Umbilical cord (tissue), 1 donor: ENCODE measurements at regions not wholly inside any gene's neighbourhood (a gene's known extent, or its start where the extent isn't known, plus 50 kb on each side); places are given as distances from the start of the nearest gene placed in this dataset.
A peak's percentile ranks its signal among the peaks of the same experiment; 100 is the strongest.

Experiments used
- DNase-seq: peaks from one replicate; pipeline ENCODE4 v3.0.0-alpha.2; 2015; ENCODE audit warnings: low spot score

DNA sequence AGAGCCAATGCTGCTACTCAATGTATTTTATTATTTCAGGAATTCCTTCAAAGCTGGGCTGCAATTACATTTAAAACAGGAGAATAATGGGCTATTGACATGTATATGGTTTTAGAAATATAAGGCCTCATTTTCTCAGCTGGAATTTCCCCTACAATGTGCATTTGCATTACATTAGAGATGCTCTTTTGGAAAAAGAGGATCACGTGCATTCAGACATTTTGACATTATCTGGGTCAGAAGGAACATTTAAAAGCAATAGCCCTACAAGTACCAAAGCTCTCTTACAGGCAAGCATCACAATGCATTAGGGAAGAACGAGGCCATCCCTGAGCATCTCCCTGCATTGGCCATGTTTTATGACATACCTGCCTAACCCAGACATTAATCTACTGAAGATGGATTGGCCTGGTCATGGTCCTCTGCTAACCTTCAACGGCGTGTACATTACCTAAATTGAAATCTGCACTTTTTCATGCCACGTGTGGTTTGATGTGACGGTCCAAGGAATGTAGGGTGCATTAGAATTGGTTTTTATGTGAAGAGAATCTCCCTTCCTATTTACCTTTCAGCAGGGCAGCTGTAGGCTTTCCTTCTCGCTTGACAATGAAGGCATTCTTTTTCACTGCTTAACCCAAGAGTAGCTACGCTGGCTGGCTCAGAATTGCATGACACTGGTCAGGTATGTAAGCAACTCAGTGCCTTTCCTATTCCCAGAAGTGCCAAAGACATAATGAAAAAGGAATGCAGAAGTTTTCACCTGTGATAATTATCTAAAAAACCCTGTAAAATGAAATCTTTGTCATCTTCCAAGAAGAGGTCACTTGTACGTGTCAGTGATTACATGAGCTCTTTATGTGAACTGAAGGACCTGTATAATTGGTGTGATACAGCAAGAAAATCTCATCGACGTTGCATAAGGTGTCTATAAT lies 212.3 kb upstream of the MPDZ start:
- no peak for DNase-seq

DNA sequence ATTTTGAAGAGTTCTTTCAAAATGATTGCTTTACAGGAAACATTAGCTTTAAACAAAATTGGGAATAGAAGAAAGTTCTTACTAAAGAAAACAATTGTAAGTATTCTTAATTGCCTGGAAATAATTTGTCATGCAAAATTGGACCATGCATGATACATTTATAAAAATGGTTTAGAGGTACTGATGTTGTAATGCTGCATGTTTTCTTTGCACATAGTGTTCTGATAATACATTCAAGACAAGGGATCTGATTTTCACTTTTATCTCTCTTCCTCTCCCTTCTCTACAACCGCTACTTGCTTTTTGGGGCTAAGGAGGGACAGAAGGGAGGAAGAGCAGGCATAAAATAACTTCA lies 211.6 kb upstream of the MPDZ start:
- no peak for DNase-seq

DNA sequence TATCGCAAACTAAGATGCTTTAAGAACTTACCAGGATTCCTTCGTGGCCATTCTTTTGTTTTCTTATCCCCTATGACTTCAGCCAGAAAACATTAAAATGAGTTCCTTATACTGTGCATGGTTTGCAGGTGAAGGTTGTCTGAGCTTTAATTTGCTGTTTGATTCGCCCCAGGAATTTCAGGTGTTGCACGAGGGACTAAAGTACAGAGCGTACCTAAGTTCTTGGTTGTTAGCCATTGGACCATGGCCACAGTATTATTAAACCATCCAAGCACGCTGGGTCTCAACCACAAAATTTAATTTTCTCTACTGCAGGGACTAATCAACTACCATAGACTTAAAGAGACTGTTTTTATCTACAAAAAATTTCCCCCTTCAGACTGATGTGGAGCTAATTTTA lies 208.4 kb upstream of the MPDZ start:
- no peak for DNase-seq

DNA sequence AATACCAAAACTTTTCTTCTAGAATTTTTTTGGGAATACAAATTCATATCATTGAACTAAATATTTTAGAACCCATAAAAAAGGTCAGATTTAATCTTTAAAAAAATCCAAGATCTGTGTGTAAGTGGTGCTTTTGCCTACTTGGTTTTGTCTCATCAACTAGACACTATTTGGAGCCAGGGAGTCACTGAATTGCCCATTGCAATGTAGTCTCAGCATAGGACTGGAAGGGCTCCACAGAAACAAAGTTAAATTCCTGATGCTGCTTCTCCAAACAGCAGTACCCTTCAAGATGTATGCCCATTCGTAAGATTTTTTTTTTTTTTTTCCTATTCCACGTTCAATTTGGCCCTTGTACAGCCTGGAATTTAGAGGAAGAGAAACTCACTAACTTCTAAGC lies 208.0 kb upstream of the MPDZ start:
- no peak for DNase-seq

DNA sequence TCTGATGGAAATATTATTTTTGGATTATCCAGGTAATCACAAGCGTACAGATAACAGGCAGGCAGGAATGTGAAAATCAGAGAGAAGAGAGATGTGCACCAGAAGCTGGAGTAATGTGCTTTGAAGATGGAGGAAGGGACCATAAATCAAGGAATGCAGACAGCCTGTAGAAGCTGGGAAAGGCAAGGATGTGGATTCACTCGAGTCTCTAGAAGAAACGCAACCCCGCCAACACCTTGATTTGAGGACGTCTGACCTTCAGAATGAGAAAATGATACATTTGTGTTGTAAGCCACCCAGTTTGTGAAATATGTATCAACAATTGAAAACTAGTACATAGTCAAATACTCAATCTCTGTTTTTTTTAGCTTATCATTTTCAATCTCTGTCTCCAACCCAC lies 207.6 kb upstream of the MPDZ start:
- no peak for DNase-seq

DNA sequence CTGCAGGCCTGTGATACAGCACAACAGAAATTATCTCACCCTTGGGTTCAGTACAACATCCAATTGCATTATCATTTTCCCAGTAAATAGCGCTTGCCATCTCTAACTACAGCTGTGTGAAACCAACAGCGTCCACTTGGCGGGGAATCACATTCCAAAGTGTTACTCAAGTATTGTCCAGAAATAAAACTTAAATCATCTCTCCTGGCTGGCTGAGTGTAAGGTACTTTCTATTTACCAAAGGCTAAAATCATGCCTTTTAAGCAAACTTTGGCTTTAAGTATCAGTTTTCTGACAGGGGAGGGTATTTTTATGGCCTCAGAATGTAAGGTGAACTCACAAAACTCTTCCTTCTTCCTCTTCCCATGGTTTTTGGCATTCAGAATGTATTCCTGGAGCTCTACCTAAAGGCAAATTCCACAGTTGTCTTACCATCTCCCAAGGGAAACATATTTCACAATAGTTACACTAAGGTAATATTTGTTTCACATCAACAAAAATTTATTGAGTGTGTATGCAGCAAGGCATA lies 205.6 kb upstream of the MPDZ start:
- no peak for DNase-seq

DNA sequence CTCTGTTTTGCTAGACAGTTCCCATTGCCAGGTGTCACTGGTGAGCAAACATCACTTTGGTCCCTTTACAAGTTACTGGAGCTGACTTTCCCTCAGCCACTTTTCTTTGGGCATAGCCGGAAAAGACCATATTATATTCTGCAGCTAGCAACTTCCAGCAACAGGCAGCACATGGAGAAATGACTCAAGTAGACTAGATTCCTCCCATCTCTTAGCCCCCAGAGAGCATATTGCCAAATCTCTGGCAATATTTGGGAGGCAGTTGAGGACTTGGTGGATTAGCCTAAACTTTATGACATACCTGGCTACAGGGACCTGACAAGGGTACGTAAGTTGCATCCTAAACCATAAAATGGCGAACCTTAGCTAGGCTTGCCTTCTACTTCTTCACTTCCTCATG lies 204.7 kb upstream of the MPDZ start:
- DNase-seq: no peak

DNA sequence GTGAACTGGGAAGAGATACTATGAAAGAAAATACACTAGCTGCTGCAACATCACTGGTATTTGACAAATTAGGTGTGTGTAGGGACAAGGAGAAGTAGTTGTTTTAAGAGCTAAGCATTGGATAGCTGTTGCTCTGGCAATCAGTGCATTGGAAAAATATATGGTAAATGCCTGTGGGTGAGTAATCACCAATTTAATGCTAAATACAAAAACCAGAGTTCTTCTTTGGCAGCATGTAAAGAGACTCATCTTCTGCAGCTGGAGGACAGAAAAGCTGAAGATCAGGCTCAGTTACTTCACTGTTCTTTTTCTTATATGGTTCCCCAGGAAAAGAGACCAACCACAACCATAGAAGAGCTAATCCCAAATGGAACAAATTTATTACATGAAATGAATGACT lies 201.8 kb upstream of the MPDZ start:
- DNase-seq: no peak

DNA sequence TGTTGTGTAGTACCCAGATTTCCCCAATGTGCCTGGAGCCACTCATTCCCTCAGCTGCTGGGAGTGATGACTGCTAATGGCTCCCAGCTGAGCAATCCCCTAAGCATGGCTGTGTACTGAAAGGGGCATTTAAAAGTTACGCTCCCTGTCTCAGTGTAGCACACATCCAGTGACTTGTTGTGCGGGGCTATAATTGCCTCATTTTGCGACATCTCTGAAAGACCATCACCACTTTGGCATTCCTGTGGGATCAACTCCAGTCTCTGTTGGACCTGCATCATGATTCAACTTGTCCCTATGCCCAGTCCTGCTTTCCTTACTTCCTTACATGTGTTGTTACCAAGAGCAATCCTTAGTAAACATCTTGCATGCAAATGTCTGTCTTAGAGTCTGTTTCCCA lies 201.2 kb upstream of the MPDZ start:
- no peak for DNase-seq

DNA sequence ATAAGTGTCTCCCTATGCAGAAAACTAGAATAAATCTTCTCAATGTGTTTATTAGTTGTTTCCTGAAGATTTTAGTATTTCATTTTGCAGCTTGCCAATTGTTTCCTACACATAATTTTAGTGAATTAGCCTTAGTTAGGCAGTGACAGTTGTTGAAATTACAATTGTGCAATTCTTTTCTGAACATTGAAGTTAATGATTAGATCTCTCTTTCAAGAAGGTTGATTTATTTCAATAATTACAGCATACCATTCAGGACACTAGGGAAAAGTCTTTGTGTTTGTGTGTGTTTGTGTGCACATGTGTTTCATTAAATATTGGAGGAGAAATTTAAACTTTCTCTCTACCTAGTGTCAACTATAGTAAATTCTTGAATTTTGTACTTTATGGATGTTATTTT lies 199.6 kb upstream of the MPDZ start:
- DNase-seq: no peak

DNA sequence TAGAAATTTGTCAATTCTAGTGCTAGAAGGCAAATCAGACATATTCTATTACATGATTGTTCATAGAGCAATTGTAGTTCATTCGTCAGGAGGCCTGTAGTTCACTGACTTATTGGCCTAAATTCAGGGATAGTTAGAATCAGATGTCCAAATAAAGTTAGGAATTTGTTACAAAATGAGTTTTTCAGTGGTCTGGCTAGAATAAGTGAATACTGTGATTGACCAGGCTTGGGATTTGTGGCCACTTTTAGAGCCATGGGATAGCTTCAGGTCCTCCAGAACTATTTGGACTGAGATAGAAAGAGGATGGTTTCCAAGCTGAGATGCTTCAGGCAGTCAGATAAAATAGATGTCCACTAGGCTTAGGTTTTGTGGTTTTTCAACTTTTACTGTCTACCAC lies 199.1 kb upstream of the MPDZ start:
- DNase-seq: no peak

DNA sequence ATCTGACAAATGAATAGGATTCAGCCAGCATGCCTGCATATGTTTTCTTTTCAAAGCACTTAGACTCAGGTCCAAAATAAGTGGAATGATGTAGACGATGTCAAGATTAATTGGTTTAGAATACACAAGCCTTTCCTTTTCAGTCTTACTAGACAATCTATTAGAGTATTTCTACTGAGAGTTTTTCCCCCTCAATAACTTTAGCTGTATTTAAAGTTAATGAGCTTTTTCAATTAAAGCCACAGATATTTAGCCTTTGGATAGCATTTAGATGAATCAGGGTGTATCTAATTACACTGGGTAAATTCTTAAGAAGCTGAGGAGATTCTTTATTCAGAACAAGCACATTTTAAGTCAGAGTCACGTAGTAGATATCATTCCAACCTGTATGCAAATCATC lies 198.7 kb upstream of the MPDZ start:
- peak; percentile 37 for DNase-seq

DNA sequence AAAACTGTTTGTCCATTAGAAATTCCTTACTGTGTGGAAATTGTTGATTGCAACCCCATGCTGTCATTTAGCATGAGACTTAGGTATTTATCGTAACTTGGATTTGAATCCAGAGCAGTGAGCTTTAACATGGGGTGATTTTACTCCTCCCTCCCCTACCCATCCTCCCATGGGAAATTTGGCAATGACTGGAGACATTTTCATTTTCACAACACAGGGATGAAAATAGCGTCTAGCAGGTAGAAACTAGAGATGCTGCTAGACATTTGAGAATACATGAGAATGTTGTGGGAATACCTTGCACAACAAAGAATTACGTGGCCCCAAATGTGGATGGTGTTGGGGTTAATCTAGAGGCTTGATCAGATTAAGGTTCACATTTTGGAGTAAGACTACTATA lies 191.3 kb upstream of the MPDZ start:
- DNase-seq: no peak

DNA sequence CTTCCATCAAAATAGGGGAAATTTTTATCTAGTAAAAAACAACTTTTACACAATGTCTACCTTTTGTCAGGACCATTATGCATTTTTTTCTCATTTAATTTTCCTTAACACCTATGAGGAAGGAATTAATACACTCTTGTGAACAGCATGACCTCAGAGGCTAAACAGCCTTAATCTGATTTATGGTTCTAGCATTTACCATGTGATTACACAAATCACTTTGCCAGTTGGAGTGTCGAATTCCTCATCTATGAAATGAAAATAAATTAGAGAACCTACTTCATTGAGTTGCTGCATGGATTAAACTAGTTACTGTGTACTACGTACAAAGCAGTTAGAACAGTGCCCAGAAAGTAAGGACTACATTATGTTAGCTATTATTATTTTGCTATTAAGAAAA lies 187.7 kb upstream of the MPDZ start:
- DNase-seq: no peak

DNA sequence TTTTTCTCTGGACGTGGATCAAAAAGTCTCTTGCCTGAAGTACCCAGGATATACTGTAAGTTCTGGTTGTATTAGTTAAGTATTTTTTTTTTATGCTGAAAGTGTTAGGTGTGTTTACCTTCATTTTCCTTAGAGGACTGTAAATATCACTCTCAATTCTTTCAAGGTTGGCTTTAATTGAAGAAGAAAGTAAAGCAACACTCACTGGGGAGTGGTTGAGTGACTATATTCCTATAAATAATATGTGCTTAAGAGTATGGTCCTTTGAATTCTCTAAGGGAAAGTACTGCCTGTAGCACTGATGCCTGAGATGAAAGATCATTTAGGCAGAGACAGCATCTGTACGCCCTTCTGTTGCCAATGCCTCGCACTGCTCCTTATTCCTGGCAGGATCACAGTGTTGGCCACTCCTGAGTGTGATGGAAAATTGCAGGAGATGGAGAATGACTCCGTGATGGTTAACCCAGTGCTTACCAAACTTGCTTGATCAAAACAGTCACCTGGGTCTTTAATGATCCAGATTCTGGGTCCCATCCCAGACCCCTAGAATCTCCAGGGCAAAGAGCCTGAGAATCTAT lies 182.0 kb upstream of the MPDZ start:
- no peak for DNase-seq

DNA sequence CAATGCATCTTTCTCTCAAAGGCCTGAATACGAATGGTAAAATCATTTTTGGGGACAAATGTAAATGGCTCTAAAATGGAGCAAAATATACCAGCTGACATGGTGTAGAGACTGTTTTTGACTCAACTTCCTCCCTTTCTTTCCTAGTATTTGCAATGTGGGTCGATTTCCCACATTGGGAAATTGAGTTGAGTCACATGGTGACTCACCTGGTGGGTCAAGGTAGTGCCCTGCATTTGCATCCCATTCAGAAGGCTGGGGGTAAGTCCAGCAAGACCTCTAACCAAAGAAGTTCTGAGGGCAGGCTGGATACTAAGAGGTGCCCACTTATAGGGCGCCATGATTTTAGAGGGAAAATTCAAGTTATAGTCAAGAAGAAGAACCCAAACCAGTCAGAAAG lies 179.6 kb upstream of the MPDZ start:
- DNase-seq: no peak

DNA sequence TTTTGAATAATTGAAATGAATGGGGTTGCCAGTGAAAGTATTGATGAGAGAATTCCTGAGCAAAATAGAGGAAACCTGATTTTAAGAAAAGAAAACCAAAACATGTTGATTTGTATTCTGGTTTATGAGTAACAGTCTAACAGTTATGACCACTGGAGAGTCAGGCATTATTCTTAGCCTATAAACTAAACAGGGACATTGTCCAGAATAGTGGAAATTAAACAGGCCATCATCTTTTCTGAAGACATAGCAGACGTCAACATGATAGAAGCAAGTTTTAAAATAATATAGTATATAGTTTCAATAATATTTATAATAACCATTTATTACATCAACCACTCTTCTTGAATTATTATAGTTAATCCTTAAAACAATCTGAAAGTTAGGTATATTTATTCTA lies 178.3 kb upstream of the MPDZ start:
- no peak for DNase-seq

DNA sequence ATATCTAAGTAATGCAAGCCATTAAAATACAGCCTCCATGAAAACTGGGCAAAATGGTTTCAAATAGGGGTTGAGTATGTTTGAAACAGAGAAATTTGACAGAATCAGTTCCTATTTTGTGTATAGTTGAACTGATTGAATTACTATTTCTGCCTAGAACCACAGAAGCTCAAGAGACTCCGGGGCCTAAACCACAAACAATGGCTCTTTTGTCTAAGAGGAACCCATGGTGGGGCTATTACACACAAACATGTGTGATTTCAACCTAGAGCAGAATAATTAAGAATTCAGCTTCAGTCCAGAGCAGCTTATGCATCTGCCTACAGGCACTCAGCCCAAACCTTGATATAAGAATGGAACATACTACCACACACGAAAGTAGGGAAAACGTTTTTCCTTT lies 171.2 kb upstream of the MPDZ start:
- no peak for DNase-seq

DNA sequence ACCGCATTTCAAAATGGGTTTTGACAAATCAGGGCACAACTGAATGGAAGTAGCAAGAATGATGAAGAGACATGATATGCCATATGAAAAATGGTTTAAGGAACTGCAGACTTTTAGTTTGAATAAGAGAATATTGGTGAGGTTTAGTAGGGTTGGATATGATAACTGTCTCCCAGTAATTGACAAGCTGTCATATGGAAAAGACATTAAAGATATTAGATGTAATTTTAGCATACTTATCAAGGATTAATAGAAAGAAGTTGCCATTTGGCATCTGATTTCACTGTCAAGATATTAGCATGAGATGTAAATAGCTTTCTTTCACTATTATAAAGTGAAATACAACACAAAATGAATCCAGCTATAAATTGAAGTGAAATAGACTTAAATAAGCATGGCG lies 169.0 kb upstream of the MPDZ start:
- DNase-seq: no peak

DNA sequence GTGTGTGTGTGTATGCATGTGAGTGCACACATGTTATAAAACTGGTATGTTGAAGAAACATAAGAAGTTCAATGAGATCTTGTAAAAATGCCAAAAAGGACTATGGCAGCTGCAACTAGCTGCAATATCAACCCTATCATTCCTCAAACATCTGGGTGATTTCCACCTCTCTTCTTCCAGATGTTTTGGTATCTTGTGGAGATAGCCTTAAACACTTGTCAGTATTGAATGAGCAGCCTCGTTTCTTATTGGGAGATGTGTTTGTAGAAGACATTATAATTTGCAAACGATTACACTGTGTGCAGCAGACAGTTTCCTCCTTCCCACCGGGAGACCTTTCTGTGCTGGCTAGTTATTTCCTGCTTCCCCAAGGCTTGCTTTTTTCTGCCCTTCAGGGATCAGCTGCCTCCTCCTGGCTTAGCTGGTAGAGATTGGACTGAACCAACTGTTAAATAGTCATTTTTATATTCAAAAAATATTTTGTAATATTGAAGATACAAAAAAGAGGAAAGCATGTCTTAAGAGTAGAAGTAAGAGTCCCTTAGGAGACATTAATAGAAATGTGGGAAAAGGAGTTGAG lies 168.4 kb upstream of the MPDZ start:
- no peak for DNase-seq

DNA sequence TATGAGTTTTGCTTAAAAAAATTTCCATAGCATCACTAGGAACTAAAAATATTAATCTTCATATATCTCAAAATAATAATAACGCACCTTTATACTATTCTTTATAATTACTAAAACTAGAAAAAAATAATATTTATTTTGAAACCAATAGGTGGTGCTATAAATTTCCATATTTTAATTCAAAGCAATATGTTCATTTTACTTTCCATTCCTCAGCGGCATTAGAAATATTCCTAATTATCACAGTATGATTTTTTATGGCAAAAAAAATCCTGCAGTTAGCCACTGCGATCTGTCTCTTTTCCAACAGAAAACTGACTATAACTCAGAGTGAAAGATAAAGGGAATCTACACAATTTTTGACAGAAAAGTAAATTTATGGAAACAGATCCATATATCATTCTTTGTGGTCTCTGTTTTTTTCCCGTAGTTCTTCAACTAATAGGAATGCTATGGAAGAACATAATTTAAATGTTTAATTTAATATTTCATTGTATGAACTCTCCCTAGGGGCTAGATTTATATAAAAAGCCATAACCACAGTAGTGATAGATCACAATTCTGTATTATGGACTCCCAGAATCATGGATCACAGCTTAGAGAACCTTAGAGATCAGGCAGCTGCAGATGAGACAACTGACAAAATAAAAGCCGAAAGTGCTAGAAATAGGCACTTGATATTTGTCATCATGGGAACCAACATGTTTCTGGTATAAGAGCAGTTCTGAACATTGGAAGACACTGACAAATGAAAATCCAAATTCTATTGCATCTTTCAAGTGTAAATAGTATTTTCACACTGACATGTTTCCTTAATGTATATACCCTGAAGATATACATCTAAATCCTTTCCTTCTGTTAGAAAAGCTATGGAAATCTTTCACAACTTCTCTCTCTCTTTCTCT lies 167.7 kb upstream of the MPDZ start:
- DNase-seq: no peak
